ENCODE measurements at regions not wholly inside any gene's neighbourhood (a gene's known extent, or its start where the extent isn't known, plus 50 kb on each side); places are given as distances from the start of the nearest gene placed in this dataset.

DNA sequence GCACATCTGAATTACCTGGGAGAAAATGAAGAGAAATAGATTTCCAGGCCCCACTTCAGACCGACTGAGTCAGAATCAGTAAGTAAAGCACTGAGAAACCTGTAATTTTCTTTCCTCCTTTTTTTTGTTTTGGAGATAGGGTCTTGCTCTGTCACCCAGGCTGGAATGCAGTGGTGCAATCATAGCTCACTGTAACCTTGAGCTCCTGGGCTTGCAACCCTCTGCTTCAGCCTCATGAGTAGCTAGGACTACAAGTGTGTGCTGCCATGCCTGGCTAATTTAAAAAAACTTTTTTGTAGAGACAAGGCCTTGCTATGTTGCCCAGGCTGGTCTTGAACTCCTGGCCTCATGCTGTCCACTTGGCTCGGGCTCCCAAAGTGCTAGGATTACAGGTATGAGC lies 260.2 kb downstream of the STK31 start:
- in situ Hi-C loops (cut with MboI; ENCODE audit: low sequenced_read_pairs): no loop called here

DNA sequence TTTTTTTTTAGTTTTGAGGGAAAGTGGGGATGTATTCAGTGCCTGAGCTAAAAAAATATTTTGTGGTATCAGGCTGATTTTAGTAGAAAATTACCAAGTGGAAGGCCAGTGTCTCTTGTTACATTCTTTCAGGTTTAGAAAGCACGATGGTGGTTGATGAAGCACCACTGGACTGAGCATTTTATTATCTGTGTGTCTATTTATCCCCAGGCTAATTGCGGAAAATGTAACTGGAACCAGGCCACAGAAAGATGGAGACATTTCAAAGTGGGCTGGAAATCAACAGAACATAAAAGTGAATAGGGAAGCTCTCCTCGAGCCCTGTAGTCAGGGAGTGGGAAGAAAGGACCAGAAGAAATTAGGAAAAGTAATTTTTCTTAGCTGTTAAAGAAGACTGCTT lies 261.0 kb downstream of the STK31 start:
- in situ Hi-C loops (cut with MboI; ENCODE audit: low sequenced_read_pairs): no loop called here

DNA sequence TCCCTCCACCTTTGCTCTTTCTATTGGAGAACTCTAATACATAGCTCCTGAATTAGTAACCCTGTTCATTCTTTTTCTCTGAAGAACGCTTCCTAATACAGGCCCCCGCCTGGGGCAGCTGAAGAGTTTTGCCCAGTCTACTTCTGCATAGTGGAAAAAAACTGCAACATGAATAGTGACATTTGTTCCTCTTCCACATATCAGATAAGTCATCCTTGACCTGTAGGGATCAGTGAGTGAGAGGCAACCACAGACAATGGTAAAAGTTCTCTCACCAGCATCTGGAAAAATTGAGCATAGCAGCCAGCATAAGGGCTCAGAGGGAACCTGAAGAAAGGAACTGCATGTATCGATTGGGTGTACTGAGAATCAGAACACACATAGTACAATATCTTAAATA lies 262.0 kb downstream of the STK31 start:
- in situ Hi-C loops (cut with MboI; ENCODE audit: low sequenced_read_pairs): no loop called here

DNA sequence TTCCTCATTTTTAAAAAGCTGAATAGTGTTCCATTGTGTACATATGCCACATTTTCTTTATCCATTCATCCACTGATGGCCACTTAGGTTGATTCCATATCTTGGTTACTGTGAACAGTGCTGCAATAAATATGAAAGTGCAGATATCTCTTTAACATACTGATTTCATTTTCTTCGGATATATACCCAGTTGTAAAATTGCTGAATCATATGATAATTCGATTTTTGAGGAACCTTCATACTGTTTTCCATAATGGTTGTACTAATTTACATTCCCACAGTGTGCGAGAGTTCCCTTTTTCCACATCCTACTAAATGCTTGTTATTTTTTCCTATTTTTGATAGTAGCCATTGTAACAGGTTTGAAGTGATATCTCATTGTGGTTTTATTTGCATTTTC lies 263.2 kb downstream of the STK31 start:
- in situ Hi-C loops (cut with MboI; ENCODE audit: low sequenced_read_pairs): no loop called here

- in situ Hi-C loops (cut with MboI; ENCODE audit: low sequenced_read_pairs): no loop called here
These were observed 270.1 kb downstream of the STK31 start for GRCh38 chr7:23980081-23980480.

- in situ Hi-C loops (cut with MboI; ENCODE audit: low sequenced_read_pairs): no loop called here
These were observed 271.3 kb downstream of the STK31 start for GRCh38 chr7:23981314-23981713.

- in situ Hi-C loops (cut with MboI; ENCODE audit: low sequenced_read_pairs): no loop called here
These were observed 271.7 kb downstream of the STK31 start for GRCh38 chr7:23981758-23982157.

DNA sequence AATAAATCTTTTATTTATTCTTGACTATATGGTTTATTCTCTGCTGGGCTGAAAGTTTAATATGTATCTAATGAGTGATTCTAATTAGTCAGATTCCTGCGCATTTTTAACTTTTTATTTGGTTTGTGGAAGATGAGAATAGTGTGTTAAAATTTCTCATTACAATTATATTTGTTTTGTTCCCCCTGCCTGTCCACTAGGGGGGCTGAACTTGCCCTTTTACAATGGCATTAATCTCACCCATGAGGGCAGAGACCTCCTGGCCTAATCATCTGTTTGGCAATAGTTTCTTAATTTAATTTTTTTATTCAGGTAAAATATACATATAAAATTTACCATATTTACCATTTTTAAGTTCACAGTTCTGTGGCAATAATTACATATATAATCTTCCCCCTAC lies 278.5 kb upstream of the NPY start:
- in situ Hi-C loops (cut with MboI; ENCODE audit: low sequenced_read_pairs): no loop called here

DNA sequence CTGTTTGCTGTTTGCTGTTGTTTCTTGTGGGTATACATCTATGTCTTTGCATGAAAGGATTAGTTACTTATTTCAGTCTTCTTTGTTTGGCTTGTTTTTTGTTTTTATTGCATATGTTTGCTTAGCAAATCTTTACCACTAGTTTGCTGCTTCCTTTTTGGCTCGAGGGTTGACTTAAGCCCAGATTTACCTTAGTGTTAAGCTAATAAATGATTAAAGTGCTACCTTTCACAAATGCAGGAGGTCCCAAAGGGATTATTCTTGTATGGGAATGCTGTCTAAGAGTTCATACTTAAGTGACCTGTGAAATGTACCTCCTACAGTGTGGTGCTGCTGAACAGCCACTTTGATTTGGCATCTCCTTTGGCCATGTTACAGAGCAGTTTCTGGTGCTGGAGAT lies 273.5 kb upstream of the NPY start:
- in situ Hi-C loops (cut with MboI; ENCODE audit: low sequenced_read_pairs): no loop called here

- in situ Hi-C loops (cut with MboI; ENCODE audit: low sequenced_read_pairs): no loop called here
These were observed 266.5 kb upstream of the NPY start for GRCh38 chr7:24017519-24017918.

- in situ Hi-C loops (cut with MboI; ENCODE audit: low sequenced_read_pairs): no loop called here
These were observed 265.7 kb upstream of the NPY start for GRCh38 chr7:24018331-24018730.

DNA sequence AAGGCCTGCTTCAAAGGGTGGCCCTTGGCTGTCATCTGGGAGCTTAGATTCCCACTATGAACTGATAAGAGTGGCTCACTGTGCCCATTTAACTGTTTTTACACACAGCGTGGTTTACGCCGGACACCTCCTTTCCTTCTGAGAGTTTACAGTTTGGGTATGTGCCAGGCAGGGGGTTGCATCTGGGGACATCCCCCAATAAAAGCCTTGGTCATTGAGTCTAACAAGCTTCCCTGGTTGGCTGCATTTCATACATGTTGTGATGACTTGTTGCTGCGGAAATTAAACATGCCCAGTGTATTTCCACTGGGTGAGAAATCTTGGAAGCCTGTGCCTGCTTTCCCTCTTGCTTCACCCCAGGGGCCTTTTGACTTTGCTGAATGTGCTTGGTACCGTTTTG lies 264.1 kb upstream of the NPY start:
- in situ Hi-C loops (cut with MboI; ENCODE audit: low sequenced_read_pairs): no loop called here

- in situ Hi-C loops (cut with MboI; ENCODE audit: low sequenced_read_pairs): no loop called here
These were observed 259.5 kb upstream of the NPY start for GRCh38 chr7:24024276-24025068.

DNA sequence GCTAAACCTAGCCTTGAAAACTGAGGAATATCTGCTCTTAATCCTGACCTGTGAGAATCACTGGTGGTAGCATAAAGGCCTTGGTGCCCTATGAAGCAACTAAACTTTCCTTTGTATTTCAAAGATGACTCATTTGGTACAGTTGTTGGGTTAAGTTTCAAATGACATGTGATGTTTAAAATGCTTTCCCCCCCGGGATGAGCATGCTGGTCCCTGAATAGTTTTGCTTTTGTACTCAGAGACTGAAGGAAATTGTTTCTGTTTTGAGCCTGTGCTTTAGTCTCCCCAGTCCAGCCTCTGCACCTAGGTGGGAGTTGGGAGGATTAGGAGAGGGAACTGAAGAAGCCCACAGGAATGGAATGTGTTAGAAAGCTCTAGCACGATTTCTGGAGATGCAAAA lies 258.9 kb upstream of the NPY start:
- in situ Hi-C loops (cut with MboI; ENCODE audit: low sequenced_read_pairs): no loop called here

GRCh38 chr7:24025765-24026164 lies 258.2 kb upstream of the NPY start:
- in situ Hi-C loops (cut with MboI; ENCODE audit: low sequenced_read_pairs): no loop called here

DNA sequence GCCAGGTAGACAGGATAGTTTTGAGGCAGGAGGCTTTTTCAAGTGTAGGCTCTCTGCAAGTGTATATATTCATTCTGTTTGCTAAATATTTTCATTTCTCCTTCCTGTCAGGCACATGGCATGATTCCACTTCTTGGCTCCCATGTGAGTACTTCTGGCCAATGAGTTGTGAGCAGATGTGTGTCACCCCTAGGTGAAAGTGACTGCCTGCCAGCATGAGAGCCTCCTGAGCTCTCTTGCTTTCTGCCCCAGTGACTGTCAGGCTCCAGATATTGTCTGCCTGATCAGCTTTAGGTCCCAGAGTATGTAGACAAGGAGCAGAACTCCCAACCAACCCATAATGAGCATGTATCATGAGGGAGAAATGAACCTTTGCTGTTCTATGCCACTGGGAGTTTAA lies 257.6 kb upstream of the NPY start:
- in situ Hi-C loops (cut with MboI; ENCODE audit: low sequenced_read_pairs): no loop called here

DNA sequence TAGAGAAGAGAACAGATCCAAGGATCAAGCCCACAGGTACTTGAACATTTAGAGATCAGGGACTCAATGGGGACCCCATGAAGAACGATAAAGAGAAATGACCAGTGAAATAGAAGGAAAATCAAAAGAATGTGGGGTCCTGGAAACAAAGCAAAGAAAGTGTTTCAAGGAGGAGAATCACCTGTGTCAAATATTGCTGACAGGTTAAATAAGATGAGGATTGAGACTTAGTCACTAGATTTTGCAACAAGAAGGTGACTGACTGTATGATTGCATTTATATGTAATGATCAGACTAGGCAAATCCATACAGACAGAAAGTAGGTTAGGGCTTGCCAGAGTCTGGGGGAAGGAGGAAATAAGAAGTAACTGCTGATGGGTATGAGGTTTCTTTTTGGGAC lies 254.9 kb upstream of the NPY start:
- in situ Hi-C loops (cut with MboI; ENCODE audit: low sequenced_read_pairs): no loop called here

DNA sequence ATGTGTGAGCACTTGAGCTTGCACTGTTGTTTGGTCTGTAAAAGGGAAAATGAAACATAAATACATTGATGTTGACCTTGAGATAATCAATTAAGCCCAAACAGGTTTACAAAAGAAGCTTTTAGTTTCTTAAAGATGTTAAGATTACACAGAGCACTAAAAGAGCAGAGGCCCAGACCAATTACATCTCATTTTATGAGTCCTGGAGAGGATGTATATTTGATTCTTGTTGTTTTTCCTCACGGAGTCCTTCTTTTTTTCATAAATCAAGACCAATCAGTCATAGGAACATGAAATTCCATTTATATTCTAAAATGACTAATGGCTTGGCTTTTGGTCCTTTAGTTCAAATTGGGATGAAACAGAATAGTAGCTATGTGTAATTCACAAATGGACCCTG lies 249.7 kb upstream of the NPY start:
- in situ Hi-C loops (cut with MboI; ENCODE audit: low sequenced_read_pairs): no loop called here

- in situ Hi-C loops (cut with MboI; ENCODE audit: low sequenced_read_pairs): no loop called here
These were observed 248.5 kb upstream of the NPY start for GRCh38 chr7:24035366-24036032.

- in situ Hi-C loops (cut with MboI; ENCODE audit: low sequenced_read_pairs): no loop called here
These were observed 248.0 kb upstream of the NPY start for GRCh38 chr7:24036033-24036412.

DNA sequence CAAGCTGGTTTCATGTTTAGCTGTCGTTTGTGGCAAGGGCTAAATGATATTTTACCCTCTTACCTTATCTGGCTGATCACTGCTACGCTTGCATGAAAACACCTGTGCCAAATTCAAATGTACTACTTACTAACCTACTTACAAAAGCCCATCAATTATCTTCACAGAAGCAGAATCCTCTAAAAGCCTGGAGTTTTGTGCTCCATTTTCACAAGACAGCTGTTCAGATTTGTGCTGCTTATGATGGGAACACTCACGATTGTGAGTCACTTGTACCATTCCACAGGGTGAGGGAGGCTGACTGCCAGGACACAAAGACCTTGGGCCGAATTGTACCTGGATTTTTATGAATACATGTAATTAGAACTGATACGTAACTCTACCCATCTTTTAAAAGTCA lies 245.0 kb upstream of the NPY start:
- in situ Hi-C loops (cut with MboI; ENCODE audit: low sequenced_read_pairs): no loop called here

DNA sequence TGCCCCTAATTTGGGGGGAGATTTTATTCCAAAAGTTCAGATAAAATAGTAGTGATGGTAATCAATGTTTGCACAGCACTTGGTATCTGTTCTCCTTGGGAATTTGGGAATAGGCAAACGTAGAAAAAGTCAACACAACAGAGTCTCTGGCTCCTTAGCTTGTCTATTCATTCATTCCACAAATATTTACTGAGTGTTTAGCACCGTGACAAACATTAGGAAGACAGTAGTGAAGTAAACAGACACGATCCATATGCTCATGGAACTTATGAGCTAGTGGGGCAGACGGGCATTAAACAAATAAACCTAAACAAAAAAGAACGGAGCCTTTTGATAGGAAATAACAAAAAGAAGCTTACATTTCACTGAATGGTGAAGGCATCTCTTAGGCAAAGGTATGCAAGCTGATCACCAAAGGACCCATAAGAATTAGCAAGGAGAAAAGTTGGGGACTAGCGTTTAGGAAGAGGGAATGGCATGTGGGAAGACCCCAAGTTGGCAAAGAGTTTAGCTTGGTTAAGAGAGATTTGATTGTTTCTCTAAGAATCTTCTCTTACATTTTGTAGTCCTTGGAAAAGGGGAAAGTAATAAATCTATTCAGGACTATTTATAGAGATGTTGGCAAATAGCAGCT lies 243.9 kb upstream of the NPY start:
- in situ Hi-C loops (cut with MboI; ENCODE audit: low sequenced_read_pairs): no loop called here

Measured in HL-60/S4 treated with phorbol 12-myristate 13-acetate at 8.2 ng/mL for 4 days and 3 days (cell line).